ENCODE measurements at regions not wholly inside any gene's neighbourhood (a gene's known extent, or its start where the extent isn't known, plus 50 kb on each side); places are given as distances from the start of the nearest gene placed in this dataset.
"Not testable (repeated sequence)": the region's sequence is repeated elsewhere in the genome, so short reads cannot be mapped to it uniquely, and the experiment has no call there.

DNA sequence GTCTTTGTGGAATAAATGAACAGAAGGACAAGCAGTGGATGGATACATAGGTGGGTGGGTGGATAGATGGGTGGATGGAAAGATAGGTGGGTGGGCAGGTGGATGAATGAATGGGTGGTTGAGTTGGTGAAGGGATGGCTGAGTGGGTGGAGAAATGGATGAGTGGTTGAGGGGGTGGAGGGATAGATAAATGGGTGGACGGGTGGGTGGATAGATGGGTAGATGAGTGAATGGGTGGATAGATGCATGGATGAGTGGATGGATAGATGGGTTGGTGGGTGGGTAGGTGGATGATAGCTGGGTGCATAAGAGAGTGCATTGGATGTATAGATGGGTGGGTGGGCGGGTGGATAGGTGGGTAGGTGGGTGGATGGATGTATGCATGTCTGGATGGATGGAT, 63.5 kb downstream of the UNC93B1 start:
- intact Hi-C loops (cut with DNase I); DNase-seq; ATAC-seq (ENCODE audit: poor library complexity): not testable (repeated sequence)

DNA sequence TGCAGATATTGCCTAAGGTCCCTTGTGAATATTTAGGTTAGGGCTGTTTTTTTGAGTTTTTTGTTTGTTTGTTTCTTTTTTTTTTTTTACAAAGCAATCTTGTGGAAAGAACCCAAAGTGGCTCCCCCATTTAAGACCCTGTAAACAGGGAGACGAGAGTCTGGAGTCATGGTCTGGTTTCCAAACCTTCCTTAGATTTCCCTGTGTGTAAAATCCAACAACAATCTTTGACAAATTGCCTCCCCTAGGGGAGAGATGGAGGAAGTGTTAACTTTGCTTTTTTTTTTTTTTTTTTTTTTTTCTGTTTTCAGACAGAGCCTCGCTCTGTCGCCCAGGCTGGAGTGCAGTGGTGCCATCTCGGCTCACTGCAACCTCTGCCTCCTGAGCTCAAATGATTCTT, 64.9 kb downstream of the UNC93B1 start:
- ATAC-seq (ENCODE audit: poor library complexity); intact Hi-C loops (cut with DNase I); DNase-seq: not testable (repeated sequence)

DNA sequence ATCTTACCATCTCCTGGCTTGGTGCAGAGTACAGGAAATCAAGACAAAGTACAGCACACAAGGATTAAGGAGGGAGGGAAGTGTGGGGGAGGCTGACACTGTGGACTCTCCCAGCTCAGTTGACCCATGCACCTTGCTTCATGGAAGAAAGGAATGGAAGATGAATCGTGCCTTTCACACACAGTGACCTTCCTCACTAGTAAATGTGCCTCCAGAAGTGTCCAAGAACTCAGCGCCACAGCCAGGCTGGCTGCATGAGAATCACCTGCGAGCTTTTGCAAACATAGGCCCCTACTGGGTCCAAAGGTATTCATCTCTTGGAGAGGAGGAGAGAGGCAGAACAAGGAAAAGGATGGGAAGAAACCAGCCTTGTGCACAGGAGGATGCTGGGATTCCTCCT, 65.5 kb downstream of the UNC93B1 start:
- ATAC-seq (ENCODE audit: poor library complexity); DNase-seq; intact Hi-C loops (cut with DNase I): not testable (repeated sequence)

DNA sequence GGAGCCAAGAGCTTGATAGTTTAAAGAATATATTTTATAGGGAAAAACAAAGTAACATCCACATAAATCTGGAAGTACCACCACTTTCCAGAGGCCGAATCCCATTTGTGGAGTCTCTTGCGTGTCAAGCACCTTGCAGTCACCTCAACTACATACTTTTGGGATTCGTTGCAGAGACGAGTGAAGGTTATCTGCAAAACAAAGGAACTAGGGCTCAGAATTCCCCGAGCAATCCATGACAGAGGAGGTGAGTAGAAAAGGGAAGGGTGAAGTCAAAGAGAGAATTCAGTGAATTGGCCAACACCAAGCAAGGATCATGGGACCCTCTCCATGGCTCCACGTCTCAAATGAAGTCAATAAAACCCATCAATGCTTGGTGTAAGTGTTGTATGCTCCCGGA, 80.3 kb downstream of the UNC93B1 start:
- intact Hi-C loops (cut with DNase I); DNase-seq; ATAC-seq (ENCODE audit: poor library complexity): not testable (repeated sequence)

DNA sequence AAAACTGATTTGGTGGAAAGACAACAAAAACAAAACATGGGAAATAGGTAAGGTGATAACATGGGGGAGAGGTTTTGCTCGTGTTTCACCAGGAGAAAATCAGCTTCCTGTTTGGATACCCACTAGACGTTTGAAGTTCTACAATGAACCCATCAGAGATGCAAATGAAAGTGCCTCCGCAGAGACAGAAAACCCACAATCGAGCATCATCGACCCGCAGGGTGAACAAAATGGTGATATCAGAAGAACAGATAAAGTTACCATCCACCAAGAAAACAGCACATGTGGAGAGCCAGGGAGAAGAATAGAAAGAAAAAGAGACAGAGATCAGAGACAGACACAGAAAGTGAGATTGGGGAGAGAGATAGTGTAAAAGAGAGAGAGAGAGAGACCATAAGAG, 83.4 kb downstream of the UNC93B1 start:
- intact Hi-C loops (cut with DNase I); ATAC-seq (ENCODE audit: poor library complexity); DNase-seq: not testable (repeated sequence)

DNA sequence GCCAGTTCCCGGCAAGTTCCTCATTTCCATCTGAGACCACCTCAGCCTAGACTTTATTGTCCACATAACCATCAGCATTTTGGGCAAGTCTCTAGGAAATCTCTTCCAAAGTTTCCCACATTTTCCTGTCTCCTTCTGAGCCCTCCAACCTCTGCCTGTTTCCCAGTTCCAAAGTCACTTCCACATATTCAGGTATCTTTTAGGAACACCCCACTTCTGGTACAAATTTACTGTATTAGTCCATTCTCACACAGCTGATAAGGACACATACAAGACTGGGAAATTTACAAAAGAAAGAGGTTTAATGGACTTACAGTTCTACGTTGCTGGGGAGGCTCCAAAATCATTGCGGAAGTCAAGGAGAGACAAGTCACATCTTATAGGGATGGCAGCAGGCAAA, 91.7 kb downstream of the UNC93B1 start:
- DNase-seq; intact Hi-C loops (cut with DNase I); ATAC-seq (ENCODE audit: poor library complexity): not testable (repeated sequence)

DNA sequence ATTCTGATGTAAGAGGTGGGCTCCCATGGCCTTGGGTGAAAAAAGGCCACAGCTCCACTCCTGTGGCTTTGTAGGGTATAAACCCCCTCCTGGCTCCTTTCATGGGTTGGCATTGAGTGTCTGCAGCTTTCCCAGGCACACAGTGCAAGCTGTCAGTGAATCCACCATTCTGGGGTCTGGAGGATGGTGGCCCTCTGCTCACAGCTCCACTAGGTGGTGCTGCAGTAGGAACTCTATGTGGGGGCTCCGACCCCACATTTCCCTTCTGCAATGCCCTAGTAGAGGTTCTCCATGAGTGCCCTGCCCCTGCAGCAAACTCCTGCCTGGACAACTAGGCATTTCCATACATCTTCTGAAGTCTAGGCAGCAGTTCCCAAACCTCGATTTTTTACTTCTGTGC, 92.7 kb downstream of the UNC93B1 start:
- intact Hi-C loops (cut with DNase I); DNase-seq; ATAC-seq (ENCODE audit: poor library complexity): not testable (repeated sequence)

DNA sequence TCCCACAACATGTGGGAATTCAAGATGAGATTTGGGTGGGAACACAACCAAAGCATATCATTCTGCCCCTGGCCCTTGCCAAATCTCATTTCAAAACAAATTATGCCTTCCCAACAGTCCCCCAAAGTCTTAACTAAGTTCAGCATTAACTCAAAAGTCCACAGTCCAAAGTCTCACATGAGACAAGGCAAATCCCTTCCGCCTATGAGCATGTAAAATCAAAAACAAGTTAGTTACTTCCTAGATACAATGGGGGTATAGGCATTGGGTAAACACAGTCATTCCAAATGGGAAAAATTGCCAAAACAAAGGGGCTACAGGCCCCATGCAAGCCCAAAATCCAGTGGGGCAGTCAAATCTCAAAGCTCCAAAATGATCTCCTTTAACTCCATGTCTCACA, 93.1 kb downstream of the UNC93B1 start:
- intact Hi-C loops (cut with DNase I); ATAC-seq (ENCODE audit: poor library complexity); DNase-seq: not testable (repeated sequence)

DNA sequence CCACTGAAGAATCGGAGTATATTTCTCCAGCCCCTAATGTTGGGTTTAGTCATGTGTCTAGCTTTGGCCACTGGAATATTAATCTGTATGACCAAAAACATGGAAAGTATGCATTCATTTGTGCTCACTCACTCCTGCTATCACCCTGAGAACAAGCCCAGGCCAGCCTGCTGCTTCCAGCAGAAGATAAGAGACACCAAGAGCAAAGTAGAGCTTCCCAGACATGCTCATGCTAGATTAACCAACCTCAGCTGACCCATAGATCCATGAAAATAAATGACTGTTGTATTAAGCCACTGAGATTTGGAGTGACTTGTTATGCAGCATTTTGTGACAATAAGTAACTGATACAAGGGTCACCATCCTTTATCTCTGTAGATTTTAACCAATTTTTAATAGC, 96.9 kb downstream of the UNC93B1 start:
- intact Hi-C loops (cut with DNase I); DNase-seq; ATAC-seq (ENCODE audit: poor library complexity): not testable (repeated sequence)

DNA sequence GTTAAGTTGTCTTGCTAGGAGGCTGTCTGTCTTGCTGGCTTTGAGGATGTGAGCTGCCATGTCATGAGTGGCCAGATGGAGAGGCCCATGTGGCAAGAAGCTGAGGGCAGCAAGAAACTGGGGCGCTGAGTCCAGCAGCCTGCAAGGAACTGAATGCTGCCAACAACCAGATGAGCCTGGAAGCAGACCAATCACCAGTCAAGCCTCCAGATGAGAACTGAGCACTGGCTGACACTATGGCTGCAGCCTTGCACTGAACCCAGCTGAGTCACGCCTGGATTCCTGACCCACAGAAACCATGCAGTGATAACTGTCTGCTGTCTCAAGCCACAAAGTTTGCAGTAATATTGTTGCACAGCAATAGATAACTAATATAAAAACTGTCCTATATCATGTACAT, 104.4 kb downstream of the UNC93B1 start:
- intact Hi-C loops (cut with DNase I); ATAC-seq (ENCODE audit: poor library complexity); DNase-seq: not testable (repeated sequence)

DNA sequence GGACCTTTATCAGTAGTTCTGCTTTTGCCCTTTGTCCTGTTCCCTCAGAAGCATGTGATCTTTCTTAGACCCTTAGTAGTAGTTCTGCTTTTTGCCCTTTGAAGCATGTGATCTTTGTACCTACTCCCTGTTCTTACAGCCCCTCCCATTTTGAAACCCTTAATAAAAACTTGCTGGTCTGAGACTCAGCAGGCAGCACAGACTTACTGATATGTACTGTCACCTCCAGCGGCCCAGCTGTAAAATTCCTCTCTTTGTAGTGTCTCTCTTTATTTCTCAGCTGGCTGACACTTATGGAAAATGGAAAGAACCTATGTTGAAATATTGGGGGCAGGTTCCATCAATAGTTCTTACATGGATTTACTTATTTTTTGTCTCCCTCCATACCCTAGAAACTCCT, 110.4 kb downstream of the UNC93B1 start:
- intact Hi-C loops (cut with DNase I); ATAC-seq (ENCODE audit: poor library complexity); DNase-seq: not testable (repeated sequence)

DNA sequence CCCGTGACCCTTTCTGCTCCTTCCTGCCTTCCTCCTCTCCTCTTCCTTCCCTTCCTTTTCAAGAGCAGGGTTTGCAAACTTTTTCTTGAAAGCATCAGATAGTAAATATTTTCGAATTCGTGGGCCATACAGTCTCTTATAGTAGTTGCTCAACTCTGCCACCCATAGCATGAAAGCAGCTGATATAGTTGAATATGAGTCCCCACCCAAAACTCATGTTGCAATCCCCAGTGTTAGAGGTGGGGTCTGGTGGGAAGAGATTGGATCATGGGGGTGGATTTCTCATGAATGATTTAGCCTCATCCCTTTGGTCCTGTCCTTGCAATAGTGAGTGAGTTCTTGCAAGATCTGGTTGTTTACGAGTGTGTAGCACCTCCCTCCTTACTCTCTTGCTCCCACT, 114.3 kb downstream of the UNC93B1 start:
- DNase-seq; ATAC-seq (ENCODE audit: poor library complexity); intact Hi-C loops (cut with DNase I): not testable (repeated sequence)

DNA sequence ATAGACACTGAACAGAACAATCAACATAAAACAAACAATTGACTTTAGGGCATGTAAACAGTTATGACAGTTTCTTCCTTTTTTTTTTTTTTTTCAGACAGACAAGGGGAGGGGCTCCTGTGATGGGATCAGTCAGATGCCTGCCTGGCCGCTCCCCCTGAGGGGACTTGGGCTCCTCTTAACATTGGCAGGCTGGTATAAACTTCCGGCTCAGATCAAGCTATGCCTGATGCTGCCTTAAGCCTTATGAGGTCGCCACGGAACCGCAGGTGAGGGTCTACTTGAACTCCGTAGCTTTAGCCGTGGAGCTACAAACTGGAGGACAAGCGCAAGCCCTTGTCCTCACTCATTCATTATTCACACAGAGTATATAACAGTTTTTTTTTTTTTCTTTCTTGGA, 115.8 kb downstream of the UNC93B1 start:
- ATAC-seq (ENCODE audit: poor library complexity); DNase-seq; intact Hi-C loops (cut with DNase I): not testable (repeated sequence)

DNA sequence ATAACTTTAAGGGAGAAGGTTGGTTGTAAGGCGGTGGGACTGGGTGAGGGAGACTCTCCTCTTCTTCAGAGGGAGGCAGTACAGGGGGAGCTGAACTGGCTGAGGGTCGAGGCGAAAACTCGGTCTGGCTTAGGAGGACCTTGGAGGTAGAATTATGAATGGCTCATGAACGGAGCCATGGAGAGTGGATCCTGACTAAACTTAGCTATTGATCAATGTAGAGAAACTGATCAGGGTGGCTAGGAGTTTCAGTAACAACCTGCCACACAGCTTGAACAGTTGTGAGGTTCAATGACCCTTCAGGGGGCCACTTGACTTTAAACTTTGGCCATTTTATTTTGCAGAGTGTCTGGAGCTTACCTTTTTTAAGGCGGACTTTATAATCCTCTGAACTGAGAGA, 117.2 kb downstream of the UNC93B1 start:
- DNase-seq; ATAC-seq (ENCODE audit: poor library complexity); intact Hi-C loops (cut with DNase I): not testable (repeated sequence)

DNA sequence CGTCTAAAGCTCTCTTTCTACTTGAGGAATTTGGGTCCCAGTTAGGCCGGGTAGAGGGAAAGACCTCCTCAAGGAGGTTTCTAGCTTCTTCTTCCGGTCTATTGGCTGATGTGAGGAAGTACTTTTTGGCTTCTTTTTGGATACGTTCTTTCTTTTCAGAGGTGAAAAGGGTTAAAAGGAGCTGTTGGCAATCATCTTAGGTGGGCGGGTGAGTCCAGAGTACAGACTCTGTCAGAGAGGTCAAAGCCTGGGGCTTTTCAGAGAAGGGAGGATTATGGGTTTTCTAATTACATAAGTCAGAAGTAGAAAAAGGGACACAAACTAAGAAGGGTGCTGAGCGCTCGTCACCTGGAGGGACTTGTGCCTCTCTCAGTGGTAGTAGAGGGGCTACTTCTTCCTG, 117.7 kb downstream of the UNC93B1 start:
- DNase-seq; ATAC-seq (ENCODE audit: poor library complexity); intact Hi-C loops (cut with DNase I): not testable (repeated sequence)

DNA sequence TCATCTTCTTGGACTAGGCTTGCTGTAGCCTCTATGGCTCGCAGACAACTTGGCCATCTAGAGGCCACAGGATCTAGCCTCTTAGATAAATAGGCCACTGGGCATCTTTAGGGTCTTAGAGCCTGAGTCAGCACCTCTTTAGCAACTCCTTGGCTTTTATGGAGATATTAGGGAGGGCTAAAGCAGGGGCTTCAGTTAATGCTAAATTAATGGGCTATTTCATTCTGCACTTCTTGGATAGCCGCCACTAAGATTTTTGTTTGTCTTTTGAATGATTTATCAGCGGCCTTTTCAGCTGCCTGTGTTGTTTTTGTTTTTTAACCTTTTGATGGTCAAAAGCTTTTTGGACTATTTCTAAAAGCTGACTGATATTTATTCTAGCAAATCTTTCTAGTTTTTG, 118.3 kb downstream of the UNC93B1 start:
- DNase-seq; ATAC-seq (ENCODE audit: poor library complexity); intact Hi-C loops (cut with DNase I): not testable (repeated sequence)

DNA sequence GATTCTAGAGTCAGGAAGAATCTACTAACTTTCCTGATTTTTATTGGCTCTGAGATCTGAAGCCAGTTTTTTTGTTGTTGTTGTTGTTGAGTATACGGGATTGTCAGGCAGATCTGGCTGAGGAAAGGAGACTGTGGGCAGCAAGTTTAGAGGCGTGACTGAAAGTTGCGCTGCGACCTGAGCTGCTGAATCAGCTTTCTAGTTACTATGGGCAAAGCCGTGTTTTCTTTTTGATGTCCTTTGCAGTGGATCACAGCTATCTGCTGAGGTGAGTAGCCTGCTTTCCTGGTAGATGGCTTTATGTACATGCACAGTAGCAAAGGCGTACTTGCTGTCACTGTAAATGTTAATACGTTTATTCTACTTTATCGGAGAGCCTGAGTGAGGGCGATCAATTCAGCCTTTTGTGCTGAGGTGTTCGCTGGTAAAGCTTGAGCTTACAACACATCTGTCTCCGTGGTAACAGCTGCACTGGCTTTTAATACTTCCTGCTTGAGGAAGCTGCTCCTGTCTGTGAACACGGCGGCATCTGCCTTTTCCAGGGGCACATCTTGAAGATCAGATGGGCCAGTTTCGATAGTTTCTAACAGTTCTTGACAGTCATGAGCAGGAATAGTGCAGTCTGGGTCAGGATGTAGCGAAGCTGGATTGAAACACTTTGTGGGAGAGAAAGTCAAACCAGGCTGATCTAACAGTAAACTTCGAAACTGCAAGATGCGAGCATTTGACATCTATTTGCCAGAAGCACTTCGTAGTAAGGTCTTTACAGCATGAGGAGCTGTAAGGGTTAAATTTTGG, 118.9 kb downstream of the UNC93B1 start:
- DNase-seq; ATAC-seq (ENCODE audit: poor library complexity); intact Hi-C loops (cut with DNase I): not testable (repeated sequence)

DNA sequence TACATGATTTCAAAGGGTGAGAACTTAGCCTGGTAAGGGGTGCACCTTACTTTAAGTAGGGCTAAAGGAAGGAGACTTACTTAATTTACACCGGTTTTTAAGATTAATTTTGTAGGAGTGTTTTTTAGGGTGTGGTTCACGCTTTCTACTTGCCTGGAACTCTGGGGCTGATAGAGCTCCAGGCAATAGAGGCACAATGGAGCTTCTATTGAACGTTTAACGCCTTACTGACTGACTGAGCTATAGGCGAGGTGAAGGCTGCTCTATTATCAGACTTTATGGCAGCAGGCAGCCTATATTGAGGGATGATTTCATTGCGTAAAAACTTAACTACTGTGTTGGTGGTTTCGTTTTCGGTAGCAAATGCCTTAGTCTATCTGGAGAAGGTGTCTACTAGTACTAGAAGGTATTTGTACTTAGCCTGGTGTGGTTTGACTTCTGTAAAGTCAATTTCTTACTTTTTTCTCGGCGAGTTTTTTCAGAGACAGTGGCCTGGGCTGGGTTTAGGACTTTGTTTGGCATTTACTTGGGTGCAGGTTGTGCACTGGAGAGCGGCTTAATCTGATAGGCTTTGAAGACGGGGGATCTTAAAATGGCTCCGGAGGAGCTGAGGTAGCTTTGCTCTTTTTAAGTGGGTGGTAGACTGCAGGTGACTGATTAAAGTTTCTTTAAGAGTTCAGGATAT, 119.7 kb downstream of the UNC93B1 start:
- DNase-seq; ATAC-seq (ENCODE audit: poor library complexity); intact Hi-C loops (cut with DNase I): not testable (repeated sequence)

DNA sequence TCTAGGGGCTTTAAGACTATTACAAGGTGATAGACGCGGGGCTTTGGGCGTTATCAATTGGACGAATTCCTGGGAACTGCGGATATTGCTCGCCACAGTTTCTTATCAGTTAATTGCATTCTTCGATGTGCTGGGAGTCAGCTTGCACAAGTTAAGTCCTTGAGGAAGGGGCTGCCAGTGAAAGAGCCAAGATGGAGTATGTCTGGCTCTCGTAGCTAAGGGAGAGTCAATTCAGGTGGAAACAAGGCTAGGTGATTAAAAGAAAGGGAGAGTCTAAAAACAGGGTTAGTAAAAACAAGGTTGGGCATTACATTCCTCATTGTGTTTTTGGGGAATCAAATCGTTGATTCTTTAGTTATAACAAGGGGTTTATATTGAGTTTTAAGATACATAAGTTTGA, 121.6 kb downstream of the UNC93B1 start:
- intact Hi-C loops (cut with DNase I); ATAC-seq (ENCODE audit: poor library complexity); DNase-seq: not testable (repeated sequence)
